COLO668 (cell line): ENCODE measurements at regions not wholly inside any gene's neighbourhood (a gene's known extent, or its start where the extent isn't known, plus 50 kb on each side); places are given as distances from the start of the nearest gene placed in this dataset.
"Not testable (repeated sequence)": the region's sequence is repeated elsewhere in the genome, so short reads cannot be mapped to it uniquely, and the experiment has no call there.

ENCODE experiments used
- DNase-seq: peaks from one replicate; lab custom pipeline; 2025; ENCODE audit not compliant: unreplicated experiment; lab: John Stamatoyannopoulos, UW

- peak; percentile 33 for DNase-seq
Measured at GRCh38 chr6:150299873-150300485, 68.8 kb upstream of the IYD start.

DNA sequence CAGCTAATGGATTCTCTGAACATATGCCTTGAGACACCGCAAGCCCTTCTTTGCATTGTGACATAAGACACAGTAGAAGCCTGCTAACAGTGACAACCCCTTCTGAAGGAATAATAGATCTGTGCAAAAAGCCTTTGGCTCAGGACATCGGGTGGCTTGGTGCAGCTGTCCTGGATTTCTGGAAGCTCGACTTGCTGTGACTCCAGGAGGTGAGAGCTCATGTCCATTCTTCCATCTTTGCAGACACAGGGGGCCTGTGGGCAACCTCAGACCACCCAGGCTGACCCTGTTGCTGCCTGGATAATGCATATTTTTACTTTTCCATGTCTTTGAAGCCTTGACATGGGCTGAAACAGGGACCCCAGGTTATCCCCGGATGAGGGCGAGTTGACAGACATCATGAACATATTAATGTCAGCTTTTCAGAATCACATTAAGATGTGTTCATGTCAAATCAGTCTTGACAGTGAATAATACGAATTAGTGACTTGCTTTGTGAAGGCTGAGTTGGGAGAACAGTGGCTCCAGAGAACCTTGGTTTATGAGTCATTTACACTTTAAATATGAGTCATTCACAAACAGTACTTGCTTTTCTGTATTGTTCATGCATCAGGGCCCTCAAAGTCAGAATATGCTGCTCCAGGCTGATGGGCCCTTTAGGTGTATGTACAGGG lies 66.8 kb upstream of the IYD start:
- DNase-seq, result no peak

DNA sequence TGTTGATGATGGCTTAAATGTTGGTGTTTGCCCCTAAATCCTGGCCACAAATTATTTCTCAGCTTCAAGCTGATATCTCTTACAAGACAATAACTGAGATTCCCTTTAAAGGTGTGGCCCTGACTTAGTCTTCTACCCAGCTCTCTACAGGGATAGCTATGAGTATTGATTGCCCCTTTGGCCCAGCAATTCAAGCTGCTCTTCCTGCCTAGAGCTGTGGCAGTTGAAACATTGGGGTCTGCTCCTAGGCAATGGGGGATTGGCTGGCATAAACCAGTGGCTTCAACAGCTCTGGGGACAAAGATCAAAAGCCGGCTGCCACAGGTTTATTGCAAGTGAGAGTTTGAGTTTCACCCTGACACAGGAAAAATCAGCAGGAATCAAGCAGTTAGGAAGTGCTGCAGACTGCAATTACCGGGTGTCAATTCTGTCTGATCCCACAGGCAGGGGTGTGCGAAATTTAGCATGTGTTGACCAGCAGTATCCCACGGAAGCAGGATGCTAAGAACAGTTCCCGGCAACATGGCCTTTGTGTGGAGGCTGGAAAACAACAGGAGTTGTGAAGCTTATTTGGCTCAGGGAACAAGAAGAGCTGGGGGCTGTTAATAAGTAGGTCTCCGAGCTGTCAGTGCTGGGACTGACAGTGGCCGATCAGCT lies 66.2 kb upstream of the IYD start:
- DNase-seq, result no peak

DNA sequence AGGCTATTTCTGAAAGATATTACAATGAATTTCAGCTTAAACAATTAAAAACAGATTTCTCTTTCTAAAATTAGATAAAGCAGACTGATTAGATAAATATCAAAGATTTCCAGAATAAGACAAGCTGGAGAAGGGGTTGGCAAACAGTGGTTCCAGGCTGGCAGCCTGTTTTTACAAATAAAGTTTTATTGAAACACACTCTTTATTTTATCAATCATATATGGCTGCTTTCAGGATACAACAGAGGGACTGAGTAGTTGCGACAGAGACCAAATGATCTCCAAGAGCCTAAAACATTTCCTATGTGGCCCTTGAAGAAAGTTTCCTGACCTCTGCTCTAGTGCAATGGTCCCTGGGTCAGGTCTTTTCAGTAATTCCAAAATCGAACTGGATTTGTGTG lies 65.6 kb upstream of the IYD start:
- DNase-seq, result no peak

GRCh38 chr6:150304429-150304828 lies 64.4 kb upstream of the IYD start:
- no peak for DNase-seq

DNA sequence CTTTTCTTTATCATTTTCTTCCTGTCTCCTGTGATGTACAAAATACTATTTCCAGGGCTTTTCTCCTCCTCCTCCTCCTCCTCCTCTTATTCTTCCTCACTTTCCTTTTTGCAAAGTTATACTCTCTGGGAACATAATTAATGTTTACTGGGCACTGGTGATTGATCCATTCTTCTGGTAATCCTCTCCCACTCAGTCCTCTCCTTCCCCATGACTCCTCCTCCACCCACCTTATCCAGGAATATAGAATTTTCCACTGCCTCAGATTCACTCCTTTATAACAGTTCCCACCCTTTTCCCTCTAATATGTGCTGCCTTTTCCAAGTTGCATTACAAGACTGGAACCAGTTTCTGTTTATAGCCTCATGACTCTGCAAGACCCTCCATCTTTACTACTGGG lies 62.5 kb upstream of the IYD start:
- DNase-seq, result no peak

GRCh38 chr6:150307520-150307919 lies 61.3 kb upstream of the IYD start:
- DNase-seq, result no peak

DNA sequence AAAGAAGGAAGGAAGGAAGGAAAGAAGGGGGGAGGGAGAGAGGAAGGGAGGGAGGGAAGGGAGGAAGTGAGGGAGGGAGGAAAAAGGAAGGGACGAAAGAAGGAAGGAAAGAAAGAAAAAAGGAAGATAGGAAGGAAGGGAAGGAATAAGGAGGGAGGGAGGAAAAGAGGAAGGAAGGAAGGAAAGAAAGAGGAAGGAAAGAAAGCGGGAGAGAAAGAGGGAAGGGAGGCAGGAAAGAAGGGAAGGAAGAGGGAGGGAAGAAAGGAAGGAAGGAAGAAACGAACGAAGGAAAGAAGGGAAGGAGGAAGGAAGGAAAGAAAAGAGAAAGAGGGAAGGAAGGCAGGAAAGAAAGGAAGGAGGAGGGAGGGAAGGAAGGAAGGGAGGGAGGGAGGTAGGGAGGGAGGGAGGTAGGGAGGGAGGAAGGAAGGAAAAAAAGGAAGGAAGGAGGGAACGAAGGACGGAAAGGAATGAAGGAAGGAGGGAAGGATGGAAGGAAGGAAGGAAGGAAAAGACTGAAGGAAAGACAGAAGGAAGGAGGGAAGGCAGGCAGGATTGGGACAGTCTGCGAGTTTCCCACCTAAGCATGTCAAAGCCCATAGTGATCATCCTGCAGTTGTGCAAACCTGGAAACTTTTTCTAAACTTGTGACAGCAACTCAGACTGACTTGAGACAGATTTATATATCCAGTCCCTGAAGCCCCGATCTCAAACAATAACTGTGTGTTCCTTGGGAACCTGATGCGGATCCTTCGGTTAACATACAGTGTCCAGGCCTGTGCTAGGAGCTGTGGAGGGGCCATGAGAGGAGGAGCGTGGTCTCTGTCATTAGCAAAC lies 59.8 kb upstream of the IYD start:
- no peak for DNase-seq

DNA sequence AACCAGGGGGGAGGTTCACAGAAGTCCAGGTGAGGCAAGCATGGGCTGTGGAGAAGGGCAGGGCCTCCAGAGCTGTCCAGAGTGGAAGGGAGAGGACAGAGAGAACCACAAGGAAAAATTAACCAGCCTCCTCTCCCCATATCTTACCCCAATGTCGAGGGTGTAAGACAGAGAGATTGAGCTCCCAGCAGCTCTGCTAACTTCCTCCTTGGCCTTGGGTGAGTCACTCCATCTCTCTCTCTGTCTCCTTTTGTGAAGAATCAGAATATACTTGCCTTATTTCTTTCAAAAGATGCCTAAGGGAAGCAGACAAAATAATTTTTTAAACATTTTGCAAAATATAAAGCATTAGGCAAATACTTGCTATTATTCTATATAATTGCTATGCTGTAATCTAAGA lies 58.3 kb upstream of the IYD start:
- DNase-seq, result no peak

- DNase-seq, result not testable (repeated sequence)
Measured at GRCh38 chr6:150311149-150311944, 57.5 kb upstream of the IYD start.

GRCh38 chr6:150312395-150312794 lies 56.4 kb upstream of the IYD start:
- no peak for DNase-seq

DNA sequence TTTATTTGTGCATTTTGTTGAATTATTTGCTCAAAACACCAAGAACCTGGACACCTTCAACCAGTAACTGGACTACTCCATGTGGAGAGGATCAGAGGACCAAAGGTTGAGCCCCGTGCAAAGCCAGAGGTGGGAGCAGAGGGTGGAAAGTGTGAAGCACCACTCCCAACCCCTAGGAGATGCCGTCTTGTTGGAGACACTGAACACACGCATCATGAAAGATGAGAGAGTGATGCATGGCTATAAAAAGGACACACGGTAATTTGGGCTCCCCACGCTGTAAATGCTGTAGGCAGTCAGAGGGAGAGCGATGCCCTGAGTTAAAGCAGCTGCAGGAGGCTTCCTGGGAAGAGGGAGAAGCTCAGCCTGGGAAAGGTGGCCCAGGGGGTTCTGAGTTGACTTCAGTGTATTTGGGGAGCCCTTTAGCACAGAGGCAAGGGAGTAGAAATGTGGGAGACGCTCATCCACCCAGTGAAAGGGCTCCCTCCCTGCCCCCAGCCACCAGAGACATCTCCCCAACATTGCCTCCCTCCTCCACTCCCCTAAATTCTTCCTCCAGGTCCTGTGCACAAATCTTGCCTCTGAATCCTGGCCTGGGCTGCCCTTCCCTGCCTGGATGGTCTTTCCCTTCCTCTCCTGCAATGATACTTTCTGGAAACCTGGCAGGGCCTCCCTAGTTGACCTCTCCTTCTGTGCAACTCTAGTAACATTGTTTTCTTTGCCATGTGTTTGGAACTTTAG lies 55.8 kb upstream of the IYD start:
- DNase-seq, result no peak

- DNase-seq, result no peak
Measured at GRCh38 chr6:150313781-150314180, 55.0 kb upstream of the IYD start.

- no peak for DNase-seq
Measured at GRCh38 chr6:150314230-150315188, 54.3 kb upstream of the IYD start.

- no peak for DNase-seq
Measured at GRCh38 chr6:150315626-150316025, 53.2 kb upstream of the IYD start.

GRCh38 chr6:150316936-150317335 lies 51.9 kb upstream of the IYD start:
- DNase-seq, result no peak
